CD4-positive, alpha-beta T cell treated with Interleukin-12 subunit alpha and Interleukin-12 subunit beta, for 1 hour (primary cell): ENCODE measurements at regions not wholly inside any gene's neighbourhood (a gene's known extent, or its start where the extent isn't known, plus 50 kb on each side); places are given as distances from the start of the nearest gene placed in this dataset.
"Not testable (repeated sequence)": the region's sequence is repeated elsewhere in the genome, so short reads cannot be mapped to it uniquely, and the experiment has no call there.

Experiments
- DNase-seq: peaks from one replicate; pipeline ENCODE4 v3.0.0-alpha.2; 2020

DNA sequence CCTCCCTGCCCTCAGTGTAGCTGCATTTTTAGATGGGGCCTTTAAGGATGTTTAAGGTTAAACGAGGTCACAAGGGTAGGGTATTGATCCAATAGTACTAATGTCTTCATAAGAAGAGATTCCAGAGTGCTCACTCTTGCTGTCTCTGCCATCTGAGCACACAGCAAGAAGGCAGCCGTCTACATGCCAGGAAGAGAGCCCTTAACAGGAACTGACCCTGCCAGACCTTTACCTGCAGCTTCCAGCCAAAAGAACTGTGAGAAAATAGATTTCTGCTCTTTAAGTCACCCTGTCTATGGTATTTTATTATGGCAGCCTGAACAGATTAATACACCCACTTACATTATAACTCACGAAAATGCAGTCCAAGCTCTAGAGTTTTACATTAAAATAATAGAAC is 685.3 kb upstream of the MARCKS start:
- no peak for DNase-seq

GRCh38 chr6:113172531-113172966 is 684.6 kb upstream of the MARCKS start:
- no peak for DNase-seq

- no peak for DNase-seq
These were observed 678.8 kb upstream of the MARCKS start for GRCh38 chr6:113178349-113178748.

- no peak for DNase-seq
These were observed 676.0 kb upstream of the MARCKS start for GRCh38 chr6:113181164-113181563.

- no peak for DNase-seq
These were observed 674.6 kb upstream of the MARCKS start for GRCh38 chr6:113182370-113183141.

DNA sequence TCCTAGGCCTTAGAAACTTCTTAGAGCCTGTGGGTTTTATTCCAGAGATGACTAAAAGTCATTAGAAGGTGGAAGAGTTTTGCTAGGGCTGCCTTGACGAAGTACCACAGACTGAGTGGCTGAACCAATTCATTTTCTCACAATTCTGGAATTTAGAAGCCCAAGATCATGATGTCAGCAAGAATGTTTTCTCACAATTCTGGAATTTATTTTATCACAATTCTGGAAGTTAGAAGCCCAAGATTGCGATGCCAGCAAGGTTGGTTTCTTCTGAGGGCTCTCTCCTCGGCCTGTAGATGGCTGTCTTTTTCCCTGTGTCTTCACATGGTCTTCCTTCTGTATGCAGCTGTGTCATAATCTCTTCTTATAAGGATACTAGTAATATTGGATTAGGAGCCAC is 672.9 kb upstream of the MARCKS start:
- DNase-seq: no peak

- no peak for DNase-seq
These were observed 672.4 kb upstream of the MARCKS start for GRCh38 chr6:113184736-113185135.

DNA sequence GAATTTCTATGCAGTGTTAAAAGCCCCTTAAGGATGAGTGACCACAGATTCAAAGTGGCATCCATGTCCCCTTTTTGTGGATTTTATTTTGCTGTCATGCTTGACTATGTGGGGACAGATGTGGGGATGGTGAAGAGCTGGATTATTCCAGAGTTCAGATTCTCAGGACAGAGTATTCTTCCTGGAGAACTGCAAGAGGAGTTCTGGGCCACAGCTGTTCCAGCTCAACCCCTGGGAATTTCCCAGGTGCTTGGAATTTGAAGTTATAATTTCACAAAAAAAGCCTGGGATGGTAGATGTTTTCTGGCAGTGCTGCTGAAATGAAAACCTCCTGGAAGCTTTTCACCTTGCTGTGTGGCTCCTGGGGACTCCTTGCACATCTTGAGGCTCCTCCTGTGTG is 671.8 kb upstream of the MARCKS start:
- DNase-seq: no peak

DNA sequence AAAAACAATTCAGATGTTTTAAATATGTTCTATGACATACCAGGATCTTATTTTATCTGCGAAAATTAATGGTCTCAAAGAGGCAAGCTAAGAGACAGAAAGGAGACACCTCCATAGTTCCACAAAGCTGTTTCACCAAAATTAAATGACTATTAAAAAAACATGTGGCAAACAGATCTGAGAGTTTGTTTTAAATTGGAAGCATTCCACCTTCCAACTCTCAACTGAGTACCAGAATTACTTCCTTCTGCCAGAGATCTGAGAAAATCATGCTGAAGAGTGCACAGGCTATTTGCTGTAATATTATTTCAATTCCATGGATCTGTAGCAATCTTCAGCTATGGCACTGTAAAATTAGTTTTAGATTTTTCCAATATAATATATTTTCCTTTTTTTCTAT is 669.5 kb upstream of the MARCKS start:
- DNase-seq: no peak

- DNase-seq: no peak
These were observed 668.2 kb upstream of the MARCKS start for GRCh38 chr6:113188962-113189361.

- no peak for DNase-seq
These were observed 667.0 kb upstream of the MARCKS start for GRCh38 chr6:113190170-113190569.

DNA sequence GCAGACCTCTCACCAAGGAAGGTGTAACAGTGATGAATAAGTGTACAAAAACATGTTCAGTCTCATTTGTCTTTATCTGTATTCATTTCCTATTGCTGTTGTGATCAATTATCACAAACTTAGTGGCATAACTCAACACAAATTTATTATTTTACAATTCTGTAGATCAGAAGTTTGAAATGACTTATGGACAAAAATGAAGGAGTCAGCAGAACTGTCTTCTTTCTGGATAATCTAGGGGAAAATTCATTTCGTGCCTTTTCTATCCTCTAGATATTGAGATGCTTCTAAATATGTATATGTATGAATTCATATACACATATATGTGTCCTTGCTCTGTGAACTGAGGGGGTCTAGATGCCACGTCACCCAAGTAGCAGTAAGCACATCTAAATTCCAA is 663.1 kb upstream of the MARCKS start:
- no peak for DNase-seq

- no peak for DNase-seq
These were observed 654.1 kb upstream of the MARCKS start for GRCh38 chr6:113202852-113203714.

DNA sequence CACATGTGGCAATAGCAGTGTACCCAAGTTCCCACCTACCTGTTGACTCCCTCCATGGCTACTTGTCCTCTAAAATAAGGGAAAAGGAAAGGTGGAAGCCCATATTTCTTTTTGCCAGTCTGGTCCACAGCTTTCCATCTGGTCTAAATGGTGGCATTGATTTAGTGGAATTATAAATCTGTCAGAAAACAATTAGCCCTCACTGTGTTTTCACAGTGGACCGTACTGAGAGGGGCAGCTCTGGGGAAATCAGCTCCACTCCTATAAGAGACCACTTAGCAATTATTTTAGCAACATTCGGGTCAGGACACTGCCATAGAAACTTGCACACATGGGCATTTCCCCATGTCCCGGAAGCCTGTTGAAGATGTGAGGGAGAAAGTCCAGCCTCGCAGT is 653.4 kb upstream of the MARCKS start:
- no peak for DNase-seq

DNA sequence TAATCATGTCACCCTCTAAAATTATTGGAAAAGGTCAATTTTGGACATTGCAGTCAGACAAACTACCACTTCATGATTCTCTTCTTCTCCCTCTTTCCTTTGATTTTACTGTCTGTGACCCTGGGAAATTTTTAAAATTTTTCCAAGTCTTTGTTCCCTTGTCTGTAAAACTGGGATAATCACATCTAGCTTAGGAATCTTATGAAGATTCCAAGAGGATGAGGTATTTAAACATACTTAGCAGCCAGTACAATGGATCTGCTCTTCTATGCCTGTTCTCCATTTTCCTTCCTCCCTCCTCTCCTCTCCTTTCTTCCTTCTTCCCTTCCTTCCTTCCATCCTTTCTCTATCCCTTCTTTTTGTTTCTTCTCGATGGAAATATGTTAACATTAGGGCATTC is 651.6 kb upstream of the MARCKS start:
- no peak for DNase-seq

DNA sequence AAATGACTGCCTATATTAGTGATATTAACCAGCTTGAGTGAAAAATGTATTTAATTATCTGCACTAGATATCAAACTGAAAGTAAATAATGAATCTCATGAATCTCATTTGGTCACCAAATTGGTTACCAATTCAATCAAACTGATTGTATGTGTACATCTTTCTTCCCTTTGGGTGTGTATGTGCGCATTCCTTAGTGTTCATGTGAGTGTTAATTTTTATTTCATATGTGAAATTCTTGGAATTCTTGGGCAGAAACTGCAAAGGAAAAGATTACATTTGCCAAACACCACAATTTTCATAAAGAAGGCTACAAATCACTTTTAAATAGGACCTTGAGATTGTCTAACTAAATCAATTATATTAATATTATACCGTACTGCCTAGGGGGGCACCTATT is 648.4 kb upstream of the MARCKS start:
- no peak for DNase-seq

GRCh38 chr6:113209315-113209714 is 647.8 kb upstream of the MARCKS start:
- DNase-seq: no peak

GRCh38 chr6:113211170-113211569 is 646.0 kb upstream of the MARCKS start:
- DNase-seq: no peak

DNA sequence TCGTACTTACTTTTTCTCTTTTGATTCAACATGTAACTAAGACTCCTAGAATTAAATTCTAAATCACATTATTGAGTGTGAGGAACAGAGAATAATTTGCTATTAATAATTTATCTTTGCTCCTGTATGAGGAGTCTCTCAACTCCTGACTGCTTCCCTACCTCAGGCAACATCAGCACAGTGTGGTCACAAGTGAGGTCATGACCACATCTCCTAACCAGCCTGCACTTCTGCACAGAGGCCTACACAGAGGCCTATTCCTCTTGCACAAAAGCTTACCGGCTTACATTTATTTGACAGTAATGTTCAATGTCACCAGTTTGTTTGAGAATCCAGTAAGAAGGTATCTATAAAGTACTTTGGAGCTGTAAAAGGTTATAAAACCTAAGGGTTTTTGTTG is 637.4 kb upstream of the MARCKS start:
- no peak for DNase-seq

DNA sequence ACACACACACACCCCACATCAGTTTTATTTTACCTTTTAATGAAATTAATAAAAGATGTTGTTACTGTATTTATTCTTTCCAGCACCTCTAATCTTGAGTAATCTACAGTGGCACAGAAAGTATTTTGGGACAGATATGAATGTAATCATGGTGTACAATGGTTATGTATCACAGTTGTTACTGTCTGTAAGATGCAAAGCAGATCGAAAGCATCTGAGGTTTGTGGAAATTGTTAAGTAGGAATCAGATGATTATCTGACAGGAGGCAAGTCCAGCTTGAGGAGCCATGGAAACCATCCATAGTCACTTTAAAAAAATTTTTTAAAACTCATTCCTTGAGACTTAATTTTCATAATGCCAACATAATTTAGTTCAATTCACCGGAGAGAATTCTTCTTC is 636.3 kb upstream of the MARCKS start:
- DNase-seq: no peak

DNA sequence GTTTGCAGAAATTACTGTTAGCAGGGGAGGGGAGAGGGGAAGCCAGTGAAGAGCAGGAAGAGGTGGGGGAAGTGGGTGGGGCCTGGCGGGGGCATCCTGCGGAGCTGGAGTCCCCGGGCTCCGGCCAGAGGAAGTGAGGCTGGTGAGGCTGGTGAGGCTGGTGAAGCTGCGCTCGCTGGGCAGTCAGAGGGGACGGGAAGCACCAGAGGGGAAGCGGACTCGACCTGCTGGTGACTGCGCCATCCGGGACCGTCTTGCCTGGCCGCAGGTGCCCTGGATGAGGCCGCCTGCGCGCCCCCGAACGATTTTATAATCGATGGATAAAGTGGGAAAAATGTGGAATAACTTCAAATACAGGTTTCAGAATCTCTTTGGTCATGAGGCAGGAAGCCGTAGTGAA is 635.3 kb upstream of the MARCKS start:
- DNase-seq: no peak

DNA sequence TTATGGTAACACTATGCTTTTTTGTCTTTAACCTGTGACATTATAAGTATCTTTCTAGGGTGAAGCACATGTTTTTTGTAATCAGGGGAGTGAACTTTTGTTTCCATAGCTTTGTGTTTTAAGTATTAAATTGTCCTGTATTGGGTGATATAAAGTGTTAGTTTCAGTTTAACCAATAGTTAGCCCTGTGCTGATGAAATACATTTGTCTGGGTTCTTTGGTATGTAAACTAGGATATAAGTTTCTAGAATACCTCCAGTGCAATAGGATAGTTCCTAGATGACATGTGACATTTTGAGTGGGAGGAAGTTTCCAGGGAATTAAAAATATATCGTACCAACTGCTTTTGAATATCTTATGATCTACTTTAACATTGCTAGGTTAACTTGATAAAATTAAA is 611.0 kb upstream of the MARCKS start:
- DNase-seq: no peak

- no peak for DNase-seq
These were observed 608.6 kb upstream of the MARCKS start for GRCh38 chr6:113248532-113248931.

- not testable (repeated sequence) for DNase-seq
These were observed 603.0 kb upstream of the MARCKS start for GRCh38 chr6:113254194-113254593.
